Fibroblast of mammary gland (primary cell): ENCODE measurements at regions not wholly inside any gene's neighbourhood (a gene's known extent, or its start where the extent isn't known, plus 50 kb on each side); places are given as distances from the start of the nearest gene placed in this dataset.
A peak's percentile ranks its signal among the peaks of the same experiment; 100 is the strongest.

ENCODE experiments used
- DNase-seq: peaks from one replicate; pipeline ENCODE4 v3.0.0-alpha.2; 2010; ENCODE audit warnings: low read depth
- H3K4me3 ChIP-seq: 2 replicates; pipeline ENCODE4 v1.5.1; 2011; ENCODE audit warnings: low read depth, mild to moderate bottlenecking, low read length, moderate library complexity; ENCODE audit not compliant: control insufficient read depth
- CTCF ChIP-seq: conservative IDR thresholded peaks from 2 replicates; pipeline ENCODE4 v1.5.1; 2011; ENCODE audit warnings: low read depth, low read length, inconsistent platforms; ENCODE audit not compliant: control insufficient read depth, insufficient read depth

- TF ChIP-seq CTCF: no peak
- H3K4me3 ChIP-seq: no peak overlapping the region
- DNase-seq: no peak
These were observed 154.3 kb upstream of the IGF1R start for GRCh38 chr15:98493966-98494511.

- no peak for TF ChIP-seq CTCF
These were observed 147.1 kb upstream of the IGF1R start for GRCh38 chr15:98501192-98501591.

DNA sequence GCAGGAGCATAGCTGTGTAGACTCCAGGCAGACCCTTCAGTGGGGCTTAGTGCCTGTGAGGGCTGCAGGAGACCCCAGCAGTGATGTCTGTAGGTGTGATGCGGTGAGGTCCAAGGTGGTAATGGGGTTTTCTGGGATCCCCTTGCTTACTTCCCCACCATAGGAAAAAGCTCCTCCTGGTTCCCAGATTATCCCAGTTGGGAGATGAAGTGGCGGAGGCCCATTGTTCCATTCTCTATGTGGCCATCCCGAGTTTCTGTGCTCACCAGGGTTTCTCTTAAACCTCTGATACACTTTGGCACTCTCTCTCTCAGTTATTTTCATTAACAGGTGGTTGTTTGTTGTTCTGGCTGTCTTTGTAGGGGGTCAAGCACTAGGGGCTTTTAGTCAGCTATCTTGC lies 146.7 kb upstream of the IGF1R start:
- DNase-seq: no peak
- TF ChIP-seq CTCF: no peak
- H3K4me3 ChIP-seq: no peak overlapping the region

More at GRCh38 chr15:98501192-98501591, 147.1 kb upstream of the IGF1R start:
- H3K4me3 ChIP-seq: no peak overlapping the region
- no peak for DNase-seq

DNA sequence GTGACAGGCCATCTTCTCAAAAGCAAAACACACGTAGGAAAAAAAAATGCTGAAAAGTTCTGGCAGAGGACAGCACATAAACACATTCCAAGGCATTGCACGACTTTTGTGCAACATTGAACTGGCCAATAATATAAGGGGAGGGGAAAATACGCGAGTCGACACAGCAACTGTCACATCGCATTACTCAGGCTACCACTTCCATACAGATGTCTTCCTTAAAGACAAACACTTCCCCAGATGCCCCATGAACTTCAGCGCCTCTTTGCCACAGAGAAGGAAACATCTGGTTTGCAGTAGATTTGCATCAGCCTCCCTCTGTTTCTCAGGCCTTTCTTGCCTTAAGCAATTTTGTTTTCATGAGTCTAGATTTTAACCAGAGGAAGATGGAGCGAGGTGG lies 144.4 kb upstream of the IGF1R start:
- peak; percentile 71 for DNase-seq
- no peak for TF ChIP-seq CTCF
- no peak overlapping the region for H3K4me3 ChIP-seq

- DNase-seq: no peak
- TF ChIP-seq CTCF: no peak
- no peak overlapping the region for H3K4me3 ChIP-seq
These were observed 143.3 kb upstream of the IGF1R start for GRCh38 chr15:98504998-98505397.

DNA sequence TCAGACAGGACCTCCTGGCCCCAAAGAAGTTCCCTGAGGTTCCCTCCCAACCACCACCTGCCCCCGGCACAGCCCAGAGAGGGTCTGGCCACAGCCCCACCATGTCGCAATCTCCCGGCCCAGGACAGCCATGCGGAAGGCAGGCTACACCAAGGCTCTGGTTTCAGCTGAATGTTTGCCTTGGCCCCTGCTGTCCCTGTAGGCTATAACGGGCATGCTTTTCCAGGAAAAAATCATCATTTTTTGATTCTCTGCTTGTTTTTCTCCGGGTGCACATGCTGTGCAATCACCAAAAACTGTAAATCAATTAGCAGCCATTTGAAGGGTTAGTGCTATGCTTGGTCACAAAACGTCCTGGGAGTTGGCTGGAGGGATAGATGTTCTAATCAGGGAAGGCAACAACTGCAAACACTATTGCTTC lies 142.7 kb upstream of the IGF1R start:
- TF ChIP-seq CTCF: no peak
- DNase-seq: no peak
- no peak overlapping the region for H3K4me3 ChIP-seq

DNA sequence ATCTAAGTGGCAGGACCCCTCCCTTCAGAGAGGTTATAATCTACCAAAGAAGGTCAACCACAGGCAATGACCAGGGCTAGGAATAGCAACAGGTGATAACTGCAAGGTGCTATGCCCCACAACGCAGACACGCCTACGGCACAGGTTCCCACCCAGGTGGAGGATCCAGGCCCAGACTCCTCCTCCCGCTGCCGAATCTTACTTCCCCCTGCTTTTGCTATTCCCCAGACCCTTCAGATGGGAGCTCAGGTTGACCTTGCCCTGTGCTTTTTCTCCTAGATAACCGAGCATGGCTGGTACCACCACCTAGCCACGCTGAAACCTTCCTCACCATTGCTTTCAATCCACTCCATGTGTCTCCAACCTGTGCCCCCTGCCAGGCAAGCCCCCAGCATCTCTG lies 142.2 kb upstream of the IGF1R start:
- TF ChIP-seq CTCF: no peak
- no peak for DNase-seq
- no peak overlapping the region for H3K4me3 ChIP-seq
